GM21723 (cell line): ENCODE measurements at regions not wholly inside any gene's neighbourhood (a gene's known extent, or its start where the extent isn't known, plus 50 kb on each side); places are given as distances from the start of the nearest gene placed in this dataset.

Experiments used
- ATAC-seq: cut with Tn5 transposase; IDR thresholded peaks from one replicate; pipeline ENCODE4 v1.9.1; 2021; ENCODE audit warnings: mild to moderate bottlenecking, moderate library complexity; ENCODE audit not compliant: unreplicated experiment

GRCh38 chr12:98126637-98127335 is 388.6 kb upstream of the TMPO start:
- ATAC-seq, result no peak

- no peak for ATAC-seq
Measured at GRCh38 chr12:98127336-98127679, 388.1 kb upstream of the TMPO start.

- ATAC-seq, result no peak
Measured at GRCh38 chr12:98127854-98128253, 387.5 kb upstream of the TMPO start.

GRCh38 chr12:98136544-98136943 is 378.8 kb upstream of the TMPO start:
- no peak for ATAC-seq

- no peak for ATAC-seq
Measured at GRCh38 chr12:98137278-98137677, 378.1 kb upstream of the TMPO start.

- no peak for ATAC-seq
Measured at GRCh38 chr12:98144953-98145352, 370.4 kb upstream of the TMPO start.

- ATAC-seq, result no peak
Measured at GRCh38 chr12:98146043-98146442, 369.3 kb upstream of the TMPO start.

- ATAC-seq, result no peak
Measured at GRCh38 chr12:98146487-98146886, 368.9 kb upstream of the TMPO start.

- peak; percentile 78 for ATAC-seq
Measured at GRCh38 chr12:98149270-98149669, 366.1 kb upstream of the TMPO start.

GRCh38 chr12:98149691-98150210 is 365.6 kb upstream of the TMPO start:
- ATAC-seq, result no peak

GRCh38 chr12:98151105-98151590 is 364.2 kb upstream of the TMPO start:
- no peak for ATAC-seq

GRCh38 chr12:98151984-98152383 is 363.4 kb upstream of the TMPO start:
- ATAC-seq, result no peak

GRCh38 chr12:98154850-98155249 is 360.5 kb upstream of the TMPO start:
- ATAC-seq, result no peak

GRCh38 chr12:98156697-98157096 is 358.7 kb upstream of the TMPO start:
- ATAC-seq, result no peak

- ATAC-seq, result no peak
Measured at GRCh38 chr12:98162906-98163678, 352.3 kb upstream of the TMPO start.

- ATAC-seq, result no peak
Measured at GRCh38 chr12:98172304-98172703, 343.1 kb upstream of the TMPO start.

GRCh38 chr12:98172801-98173200 is 342.6 kb upstream of the TMPO start:
- ATAC-seq, result no peak

- no peak for ATAC-seq
Measured at GRCh38 chr12:98173773-98174427, 341.5 kb upstream of the TMPO start.

GRCh38 chr12:98174428-98174809 is 341.0 kb upstream of the TMPO start:
- ATAC-seq, result no peak

- no peak for ATAC-seq
Measured at GRCh38 chr12:98178126-98178525, 337.3 kb upstream of the TMPO start.

GRCh38 chr12:98179151-98179550 is 336.2 kb upstream of the TMPO start:
- no peak for ATAC-seq

- ATAC-seq, result no peak
Measured at GRCh38 chr12:98180603-98181002, 334.8 kb upstream of the TMPO start.
